IMR-90 (cell line): ENCODE measurements at regions not wholly inside any gene's neighbourhood (a gene's known extent, or its start where the extent isn't known, plus 50 kb on each side); places are given as distances from the start of the nearest gene placed in this dataset.

Experiments
- ATAC-seq: fragments of 200-7000 bp; cut with Tn5 transposase; 2 replicates; pipeline ENCODE4 v1.9.1; 2020; ENCODE audit warnings: low read depth, mild to moderate bottlenecking, moderate library complexity
- BruUV-seq: library from RNA; stranded (reverse); fragments of 400-500 nt; replicated peaks from 2 replicates; lab custom pipeline; 2021; lab: Mats Ljungman, UMichigan
- CTCF ChIA-PET: fragments of 300-600 bp; formaldehyde crosslinking; extraction: SDS; loops from one replicate; lab custom pipeline; 2021; ENCODE audit warnings: antibody characterized with exemption; lab: Yijun Ruan, JAX
- POLR2A ChIA-PET: fragments of 300-600 bp; sonication (Branson Sonifier 250); formaldehyde crosslinking; loops from one replicate; lab custom pipeline; 2022; ENCODE audit warnings: antibody characterized with exemption; ENCODE audit not compliant: unreplicated experiment; lab: Charles Lee
- DNase-seq: peaks from one replicate; pipeline ENCODE4 v3.0.0; 2013
- H2AFZ ChIP-seq: replicated peaks from 2 replicates; pipeline ENCODE3; 2013; ENCODE audit warnings: low read length, mild to moderate bottlenecking; ENCODE audit not compliant: poor library complexity
- H2AK5ac ChIP-seq: 2 replicates; pipeline ENCODE4 v1.6.1; 2013; ENCODE audit warnings: low read depth, low read length, inconsistent platforms
- H2AK9ac ChIP-seq: replicated peaks from 2 replicates; pipeline ENCODE3; 2013; ENCODE audit warnings: mild to moderate bottlenecking, low read depth, low read length, moderate library complexity; ENCODE audit not compliant: poor library complexity
- H2BK120ac ChIP-seq: 2 replicates; pipeline ENCODE4 v1.6.1; 2013; ENCODE audit warnings: low read depth, low read length, inconsistent platforms
- H2BK15ac ChIP-seq: 3 replicates; pipeline ENCODE4 v1.6.1; 2013; ENCODE audit warnings: low read depth, low read length, inconsistent platforms
- H2BK20ac ChIP-seq: 2 replicates; pipeline ENCODE4 v1.6.1; 2013; ENCODE audit warnings: low read depth, mild to moderate bottlenecking, inconsistent platforms, low read length, moderate library complexity
- H2BK5ac ChIP-seq: 2 replicates; pipeline ENCODE4 v1.6.1; 2013; ENCODE audit warnings: mild to moderate bottlenecking, low read depth, low read length, inconsistent platforms; ENCODE audit not compliant: poor library complexity, severe bottlenecking
- H3K14ac ChIP-seq: replicated peaks from 2 replicates; pipeline ENCODE4 v1.6.1; 2013; ENCODE audit warnings: low read depth, low read length, inconsistent platforms
- H3K18ac ChIP-seq: 2 replicates; pipeline ENCODE4 v1.6.1; 2013; ENCODE audit warnings: low read depth, low read length, control low read depth
- H3K23ac ChIP-seq: 2 replicates; pipeline ENCODE4 v1.6.1; 2013; ENCODE audit warnings: low read depth, low read length, inconsistent platforms
- H3K27ac ChIP-seq: 2 replicates; pipeline ENCODE4 v1.5.1; 2013; ENCODE audit warnings: mild to moderate bottlenecking, control low read depth, low read length; ENCODE audit not compliant: insufficient read depth
- H3K27me3 ChIP-seq: 2 replicates; pipeline ENCODE4 v1.6.1; 2013; ENCODE audit warnings: low read length; ENCODE audit not compliant: control insufficient read depth, insufficient read depth
- H3K36me3 ChIP-seq: 2 replicates; pipeline ENCODE4 v1.6.1; 2013; ENCODE audit warnings: low read length, mixed read lengths; ENCODE audit not compliant: control insufficient read depth, insufficient read depth
- H3K4ac ChIP-seq: 2 replicates; pipeline ENCODE4 v1.6.1; 2013; ENCODE audit warnings: low read depth, low read length, inconsistent platforms
- H3K4me1 ChIP-seq: 2 replicates; pipeline ENCODE4 v1.6.1; 2013; ENCODE audit warnings: low read length, mixed read lengths; ENCODE audit not compliant: control insufficient read depth, insufficient read depth
- H3K4me2 ChIP-seq: 2 replicates; pipeline ENCODE4 v1.6.1; 2013; ENCODE audit warnings: low read depth, mild to moderate bottlenecking, control low read depth, low read length, moderate library complexity
- H3K4me3 ChIP-seq: 2 replicates; pipeline ENCODE4 v1.5.1; 2013; ENCODE audit warnings: low read depth, mild to moderate bottlenecking, control low read depth, low read length, moderate library complexity; ENCODE audit not compliant: insufficient read depth
- H3K56ac ChIP-seq: 2 replicates; pipeline ENCODE4 v1.6.1; 2013; ENCODE audit warnings: low read length, inconsistent platforms; ENCODE audit not compliant: insufficient read depth; ENCODE audit errors: extremely low read depth
- H3K79me1 ChIP-seq, 2 experiments: 2 replicates each; pipeline ENCODE4 v1.6.1; 2013; ENCODE audit warnings: low read length in 2 of 2, inconsistent platforms in 1 of 2, low read depth in 1 of 2
- H3K9ac ChIP-seq: 2 replicates; pipeline ENCODE4 v1.6.1; 2013; ENCODE audit warnings: low read depth, low read length, control low read depth
- H3K9me1 ChIP-seq: 2 replicates; pipeline ENCODE4 v1.6.1; 2013; ENCODE audit warnings: low read length, inconsistent platforms; ENCODE audit not compliant: insufficient read depth
- H3K9me3 ChIP-seq: 2 replicates; pipeline ENCODE4 v1.6.1; 2013; ENCODE audit warnings: low read length; ENCODE audit not compliant: control insufficient read depth, insufficient read depth
- H4K20me1 ChIP-seq: 2 replicates; pipeline ENCODE4 v1.6.1; 2013; ENCODE audit warnings: low read length, inconsistent platforms; ENCODE audit not compliant: insufficient read depth
- H4K5ac ChIP-seq: 2 replicates; pipeline ENCODE4 v1.6.1; 2013; ENCODE audit warnings: mild to moderate bottlenecking, low read depth, low read length, control low read depth
- H4K8ac ChIP-seq, 2 experiments: 2 replicates each; pipeline ENCODE4 v1.6.1; 2013; ENCODE audit warnings: low read depth in 2 of 2, low read length in 2 of 2, control low read depth in 1 of 2, inconsistent platforms in 1 of 2
- H4K91ac ChIP-seq: 2 replicates; pipeline ENCODE4 v1.6.1; 2013; ENCODE audit warnings: low read depth, low read length, inconsistent platforms; ENCODE audit not compliant: insufficient read depth
- CHD1 ChIP-seq: IDR thresholded peaks from 2 replicates; pipeline ENCODE4 v1.6.1; 2012; ENCODE audit warnings: low read depth, low read length, improper control_type of control experiment
- FOS ChIP-seq: fragments of 150-350 bp; IDR thresholded peaks from 2 replicates; pipeline ENCODE4 v1.6.1; 2016; ENCODE audit warnings: low read depth, low read length
- MXI1 ChIP-seq: IDR thresholded peaks from 2 replicates; pipeline ENCODE4 v1.6.1; 2012; ENCODE audit warnings: low read depth, mild to moderate bottlenecking, low read length, moderate library complexity, borderline replicate concordance
- NFE2L2 ChIP-seq: fragments of 150-350 bp; IDR thresholded peaks from 2 replicates; pipeline ENCODE4 v1.6.1; 2016; ENCODE audit warnings: low read depth, mild to moderate bottlenecking, low read length
- RFX5 ChIP-seq: IDR thresholded peaks from 2 replicates; pipeline ENCODE4 v1.8.0; 2012; ENCODE audit warnings: low read depth, mild to moderate bottlenecking, low read length, moderate library complexity
- WGBS, 2 experiments: methylation state at CpG; one replicate each; pipeline versions ENCODE4 v1.1.5 to v1.1.7; 2013; ENCODE audit warnings: missing lambda C conversion rate in 2 of 2; ENCODE audit not compliant: insufficient read length in 1 of 2; ENCODE audit errors: extremely low coverage in 2 of 2; 5-methylcytosine and 5-hydroxymethylcytosine counted together
- dilution Hi-C: fragments of 300-500 bp; cut with HindIII; formaldehyde crosslinking; loops from one replicate; pipeline ENCODE4 v1.14.3; 2018; ENCODE audit warnings: low sequenced_read_pairs; ENCODE audit not compliant: unreplicated experiment
- in situ Hi-C: fragments of 300-500 bp; cut with MboI; formaldehyde crosslinking; loops from 3 replicates; pipeline ENCODE4 v1.14.3; 2019; ENCODE audit warnings: low sequenced_read_pairs, inconsistent platforms, mixed read lengths
- intact Hi-C: fragments of 100-400 bp; cut with micrococcal nuclease; formaldehyde crosslinking; loops from 2 replicates; pipeline ENCODE4 v1.10.0; 2022
- TF ChIP-seq, protein P1 (sequence below): conservative IDR thresholded peaks from 2 replicates; pipeline ENCODE4 v1.5.1; 2012; ENCODE audit warnings: mild to moderate bottlenecking, low read depth, low read length, improper control_type of control experiment

GRCh38 chr7:155217634-155218033, 80.0 kb upstream of the INSIG1 start:
- CTCF ChIA-PET, result no interaction called here
- no CpG with 5 or more reads among the region's 2 CpGs for WGBS, 2 experiments

More at GRCh38 chr7:155217634-155218033, 80.0 kb upstream of the INSIG1 start:
- no peaks in the 10 kb centered on the region for H3K9me3 ChIP-seq
- H3K27me3 ChIP-seq, result no peaks in the 10 kb centered on the region; the same call in 1 of the 2 replicates
- in situ Hi-C loops, result no loop called here
- peaks cover 10% of the 10 kb centered on the region for H3K4me1 ChIP-seq
- no peak overlapping the region for H3K56ac ChIP-seq
- H3K4me3 ChIP-seq, result no peak overlapping the region
- dilution Hi-C loops, result no loop called here
- H3K14ac ChIP-seq, result no peak overlapping the region
- H3K4me2 ChIP-seq, result no peak overlapping the region
- POLR2A ChIA-PET, result no interaction called here
- no peak overlapping the region for H2BK20ac ChIP-seq
- no peak overlapping the region for H2BK120ac ChIP-seq
- H3K23ac ChIP-seq, result no peak overlapping the region
- H4K20me1 ChIP-seq, result no peaks in the 10 kb centered on the region
- H3K9ac ChIP-seq, result no peak overlapping the region
- H4K8ac ChIP-seq, result no peak overlapping the region
- no peak overlapping the region for H3K27ac ChIP-seq
- H4K5ac ChIP-seq, result no peak overlapping the region
- no peak overlapping the region for H2BK5ac ChIP-seq
- intact Hi-C loops, result no loop called here
- H3K9me1 ChIP-seq, result peaks cover 15% of the 10 kb centered on the region; the same call in 1 of the 2 replicates
- H2BK15ac ChIP-seq, result no peak overlapping the region
- no peak overlapping the region for H3K18ac ChIP-seq
- no TSS peak for BruUV-seq
- no peak overlapping the region for H2AFZ ChIP-seq
- no peaks in the 10 kb centered on the region for H3K36me3 ChIP-seq
- no peak overlapping the region for H2AK5ac ChIP-seq
- H3K79me1 ChIP-seq, result no peaks in the 10 kb centered on the region
- TF ChIP-seq CHD1 (no peak), NFE2L2 (no peak), FOS (no peak), MXI1 (no peak), RFX5 (no peak)
- TF ChIP-seq, protein P1, sequence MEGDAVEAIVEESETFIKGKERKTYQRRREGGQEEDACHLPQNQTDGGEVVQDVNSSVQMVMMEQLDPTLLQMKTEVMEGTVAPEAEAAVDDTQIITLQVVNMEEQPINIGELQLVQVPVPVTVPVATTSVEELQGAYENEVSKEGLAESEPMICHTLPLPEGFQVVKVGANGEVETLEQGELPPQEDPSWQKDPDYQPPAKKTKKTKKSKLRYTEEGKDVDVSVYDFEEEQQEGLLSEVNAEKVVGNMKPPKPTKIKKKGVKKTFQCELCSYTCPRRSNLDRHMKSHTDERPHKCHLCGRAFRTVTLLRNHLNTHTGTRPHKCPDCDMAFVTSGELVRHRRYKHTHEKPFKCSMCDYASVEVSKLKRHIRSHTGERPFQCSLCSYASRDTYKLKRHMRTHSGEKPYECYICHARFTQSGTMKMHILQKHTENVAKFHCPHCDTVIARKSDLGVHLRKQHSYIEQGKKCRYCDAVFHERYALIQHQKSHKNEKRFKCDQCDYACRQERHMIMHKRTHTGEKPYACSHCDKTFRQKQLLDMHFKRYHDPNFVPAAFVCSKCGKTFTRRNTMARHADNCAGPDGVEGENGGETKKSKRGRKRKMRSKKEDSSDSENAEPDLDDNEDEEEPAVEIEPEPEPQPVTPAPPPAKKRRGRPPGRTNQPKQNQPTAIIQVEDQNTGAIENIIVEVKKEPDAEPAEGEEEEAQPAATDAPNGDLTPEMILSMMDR, result no peak
- no peak overlapping the region for H4K91ac ChIP-seq
- H3K4ac ChIP-seq, result no peak overlapping the region
- H2AK9ac ChIP-seq, result no peak overlapping the region
- ATAC-seq, result no peak
- DNase-seq, result no peak
